Activated CD4-positive, alpha-beta memory T cell treated with anti-CD3 and anti-CD28 coated beads, Interleukin-2, amount 10 ng/mL, durations not matched to agents 7 days and 5 days (primary cell): ENCODE measurements at regions not wholly inside any gene's neighbourhood (a gene's known extent, or its start where the extent isn't known, plus 50 kb on each side); places are given as distances from the start of the nearest gene placed in this dataset.

Source experiments
- CTCF ChIA-PET: fragments of 350-600 bp; sonication (Branson Sonifier 250); formaldehyde crosslinking; loops from one replicate; lab custom pipeline; 2021; ENCODE audit warnings: antibody characterized with exemption, inconsistent platforms; lab: Charles Lee
- POLR2A ChIA-PET: fragments of 350-600 bp; sonication (Branson Sonifier 250); formaldehyde crosslinking; loops from one replicate; lab custom pipeline; 2021; ENCODE audit warnings: antibody characterized with exemption; lab: Charles Lee
- DNase-seq: peaks from one replicate; pipeline ENCODE4 v3.0.0-alpha.2; 2020
- H3K27ac Mint-ChIP-seq: one replicate; pipeline ENCODE4 v1.8.0; 2021; ENCODE audit warnings: mild to moderate bottlenecking, mixed read lengths
- H3K27me3 Mint-ChIP-seq: one replicate; pipeline ENCODE4 v1.8.0; 2021; ENCODE audit warnings: mixed read lengths
- H3K36me3 Mint-ChIP-seq: one replicate; pipeline ENCODE4 v1.8.0; 2021; ENCODE audit warnings: low read depth, mixed read lengths
- H3K4me1 Mint-ChIP-seq: one replicate; pipeline ENCODE4 v1.8.0; 2021; ENCODE audit warnings: mixed read lengths
- H3K4me3 Mint-ChIP-seq: one replicate; pipeline ENCODE4 v1.8.0; 2021; ENCODE audit warnings: mild to moderate bottlenecking, mixed read lengths
- H3K9me3 Mint-ChIP-seq: one replicate; pipeline ENCODE4 v1.8.0; 2021; ENCODE audit warnings: mixed read lengths

DNA sequence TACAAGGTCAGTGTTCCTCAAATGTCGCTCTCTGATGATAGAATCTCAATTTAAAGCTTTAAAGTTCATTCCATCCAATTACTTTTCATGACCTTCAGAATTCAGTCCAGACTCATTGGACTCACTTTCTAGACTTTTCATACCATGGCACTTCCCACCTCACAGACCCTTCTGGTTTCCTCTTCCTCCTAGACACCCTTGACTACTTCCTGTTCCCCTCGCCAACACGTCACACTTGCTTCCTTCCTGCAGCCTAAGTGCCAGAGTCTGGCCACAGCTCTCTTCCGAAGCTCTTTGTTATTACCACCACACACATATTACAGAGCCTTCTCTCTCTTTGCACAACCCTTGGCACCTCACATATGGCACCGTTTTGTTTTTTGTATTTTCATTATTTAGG lies 59.1 kb upstream of the UMPS start:
- Mint-ChIP-seq H3K4me3 (no peak overlapping the region), H3K9me3 (peaks cover 7% of the 10 kb centered on the region), H3K27ac (peak overlapping the region; percentile 50), H3K4me1 (peaks cover 15% of the 10 kb centered on the region), H3K27me3 (no peaks in the 10 kb centered on the region), H3K36me3 (peaks cover 7% of the 10 kb centered on the region)
- CTCF ChIA-PET, result interaction anchor here (1.8 kb wide), 1 partner anchor 18 kb away, joined by 6 read pairs; no protein-coding TSS in a partner anchor
- POLR2A ChIA-PET, result no interaction called here
- peak; percentile 32 for DNase-seq

DNA sequence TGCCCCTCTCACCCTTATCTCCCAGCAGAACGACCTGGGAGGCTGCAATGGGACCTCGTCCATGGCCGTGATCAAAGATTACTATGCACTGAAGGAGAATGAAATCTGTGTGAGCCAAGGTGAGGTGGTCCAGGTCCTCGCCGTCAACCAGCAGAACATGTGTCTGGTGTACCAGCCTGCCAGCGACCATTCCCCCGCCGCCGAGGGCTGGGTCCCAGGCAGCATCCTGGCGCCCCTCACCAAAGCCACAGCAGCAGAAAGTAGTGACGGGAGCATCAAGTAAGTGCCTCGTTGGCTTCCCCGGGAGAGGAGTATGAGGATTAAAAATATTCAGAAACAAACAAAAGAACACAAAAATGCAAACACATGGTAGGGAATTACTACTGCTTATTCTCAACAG lies 55.9 kb upstream of the UMPS start:
- Mint-ChIP-seq H3K4me3 (no peak overlapping the region), H3K4me1 (peaks cover 13% of the 10 kb centered on the region), H3K27me3 (peaks cover 5% of the 10 kb centered on the region), H3K9me3 (peaks cover 7% of the 10 kb centered on the region), H3K36me3 (peaks cover 7% of the 10 kb centered on the region), H3K27ac (no peak overlapping the region)
- CTCF ChIA-PET, result no interaction called here
- POLR2A ChIA-PET, result no interaction called here
- DNase-seq, result no peak

DNA sequence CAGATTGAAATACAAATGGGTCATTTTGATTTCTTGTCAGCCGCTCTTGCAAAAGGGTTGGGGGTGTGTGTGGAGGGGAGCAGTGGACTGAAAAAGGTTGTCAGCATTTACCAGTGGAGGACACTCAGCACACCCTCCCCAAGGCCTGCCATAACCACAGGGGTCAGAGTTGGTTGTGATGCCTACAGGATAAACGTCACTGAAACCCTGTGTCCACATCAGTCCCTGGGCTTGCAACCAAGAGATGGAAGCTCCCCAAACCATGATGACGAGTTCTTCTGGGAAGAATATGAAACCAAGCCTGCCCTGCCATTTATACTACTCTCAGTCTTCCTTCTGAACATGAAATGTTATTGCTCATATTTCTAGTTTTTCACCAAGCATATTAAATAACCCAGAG lies 54.0 kb upstream of the UMPS start:
- ChIA-PET CTCF (interaction anchor here (1.5 kb wide), 1 partner anchor 13 kb away, joined by 5 read pairs; no protein-coding TSS in a partner anchor), POLR2A (no interaction called here)
- H3K27me3 Mint-ChIP-seq, result peaks cover 6% of the 10 kb centered on the region
- H3K4me1 Mint-ChIP-seq, result peaks cover 6% of the 10 kb centered on the region
- no peak overlapping the region for H3K4me3 Mint-ChIP-seq
- peaks cover 1% of the 10 kb centered on the region for H3K9me3 Mint-ChIP-seq
- no peak overlapping the region for H3K27ac Mint-ChIP-seq
- peaks cover under 1% of the 10 kb centered on the region for H3K36me3 Mint-ChIP-seq
- no peak for DNase-seq

DNA sequence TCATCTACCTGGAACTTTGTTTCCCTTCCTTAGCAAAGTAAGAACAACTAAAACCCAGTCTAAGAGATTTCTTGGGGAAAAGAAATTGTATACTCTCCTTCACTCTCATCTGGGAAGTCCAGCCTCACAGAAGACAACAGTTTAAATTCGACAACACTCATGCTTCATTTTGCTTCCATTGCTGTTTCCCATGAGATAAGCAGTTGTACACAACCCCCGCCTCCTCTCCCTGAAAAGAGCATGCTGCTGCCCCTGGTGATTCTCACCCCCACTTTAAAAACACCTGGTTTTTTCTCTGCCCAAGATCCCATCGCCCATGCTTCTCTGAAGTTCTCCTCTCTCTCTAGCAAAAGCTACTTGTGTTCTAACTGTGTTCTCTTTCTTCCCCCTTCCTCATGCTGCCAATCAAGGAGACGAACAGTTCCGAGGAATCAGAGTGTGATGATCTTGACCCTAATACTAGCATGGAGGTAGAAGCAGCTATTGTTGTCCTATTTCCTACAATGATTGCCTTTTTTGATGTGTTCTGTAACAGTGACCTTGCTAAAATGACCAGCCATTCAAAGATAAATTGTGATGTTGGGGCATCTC lies 51.1 kb upstream of the UMPS start:
- DNase-seq, result no peak
- Mint-ChIP-seq H3K4me1 (no peaks in the 10 kb centered on the region), H3K9me3 (no peaks in the 10 kb centered on the region), H3K4me3 (no peak overlapping the region), H3K27me3 (peaks cover 13% of the 10 kb centered on the region), H3K36me3 (no peaks in the 10 kb centered on the region), H3K27ac (no peak overlapping the region)
- ChIA-PET CTCF (interaction anchor here (1.9 kb wide), 1 partner anchor 10 kb away, joined by 4 read pairs; no protein-coding TSS in a partner anchor), POLR2A (interaction anchor here (0.7 kb wide), 1 partner anchor 116 kb away, joined by 3 read pairs; no protein-coding TSS in a partner anchor)
